Choroid plexus epithelial cell (primary cell): ENCODE measurements at regions not wholly inside any gene's neighbourhood (a gene's known extent, or its start where the extent isn't known, plus 50 kb on each side); places are given as distances from the start of the nearest gene placed in this dataset.

ENCODE experiments used
- DNase-seq: peaks from one replicate; pipeline ENCODE4 v3.0.0-alpha.2; 2010; ENCODE audit warnings: low read depth
- H3K4me3 ChIP-seq: 2 replicates; pipeline ENCODE4 v1.5.1; 2011; ENCODE audit warnings: low read depth, mild to moderate bottlenecking, control low read depth, low read length, moderate library complexity
- TF ChIP-seq, protein P1 (sequence below): conservative IDR thresholded peaks from 2 replicates; pipeline ENCODE4 v1.5.1; 2011; ENCODE audit warnings: low read depth, mild to moderate bottlenecking, control low read depth, inconsistent platforms, low read length, moderate library complexity

DNA sequence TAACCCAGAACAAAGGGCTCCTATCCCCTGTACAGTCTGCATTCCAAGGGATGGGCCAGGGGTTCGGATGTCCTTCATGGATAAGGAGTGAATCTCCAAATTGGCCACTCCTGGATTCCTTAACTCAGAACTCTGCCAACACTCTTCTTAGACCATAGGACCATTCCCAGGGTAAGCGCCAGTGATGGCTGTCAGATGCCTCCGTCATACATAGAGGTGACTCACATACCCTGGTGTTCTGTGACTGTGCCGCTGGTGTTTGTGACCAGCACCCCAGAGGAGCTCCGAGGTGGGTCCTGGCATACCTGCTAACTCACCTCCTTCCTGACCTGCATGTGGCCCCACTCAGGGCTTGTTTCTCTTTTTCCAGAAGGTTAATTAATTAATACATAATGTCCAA, 134.7 kb downstream of the KLF13 start:
- no peak for DNase-seq
- TF ChIP-seq, protein P1, sequence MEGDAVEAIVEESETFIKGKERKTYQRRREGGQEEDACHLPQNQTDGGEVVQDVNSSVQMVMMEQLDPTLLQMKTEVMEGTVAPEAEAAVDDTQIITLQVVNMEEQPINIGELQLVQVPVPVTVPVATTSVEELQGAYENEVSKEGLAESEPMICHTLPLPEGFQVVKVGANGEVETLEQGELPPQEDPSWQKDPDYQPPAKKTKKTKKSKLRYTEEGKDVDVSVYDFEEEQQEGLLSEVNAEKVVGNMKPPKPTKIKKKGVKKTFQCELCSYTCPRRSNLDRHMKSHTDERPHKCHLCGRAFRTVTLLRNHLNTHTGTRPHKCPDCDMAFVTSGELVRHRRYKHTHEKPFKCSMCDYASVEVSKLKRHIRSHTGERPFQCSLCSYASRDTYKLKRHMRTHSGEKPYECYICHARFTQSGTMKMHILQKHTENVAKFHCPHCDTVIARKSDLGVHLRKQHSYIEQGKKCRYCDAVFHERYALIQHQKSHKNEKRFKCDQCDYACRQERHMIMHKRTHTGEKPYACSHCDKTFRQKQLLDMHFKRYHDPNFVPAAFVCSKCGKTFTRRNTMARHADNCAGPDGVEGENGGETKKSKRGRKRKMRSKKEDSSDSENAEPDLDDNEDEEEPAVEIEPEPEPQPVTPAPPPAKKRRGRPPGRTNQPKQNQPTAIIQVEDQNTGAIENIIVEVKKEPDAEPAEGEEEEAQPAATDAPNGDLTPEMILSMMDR = no peak
- no peak overlapping the region for H3K4me3 ChIP-seq

DNA sequence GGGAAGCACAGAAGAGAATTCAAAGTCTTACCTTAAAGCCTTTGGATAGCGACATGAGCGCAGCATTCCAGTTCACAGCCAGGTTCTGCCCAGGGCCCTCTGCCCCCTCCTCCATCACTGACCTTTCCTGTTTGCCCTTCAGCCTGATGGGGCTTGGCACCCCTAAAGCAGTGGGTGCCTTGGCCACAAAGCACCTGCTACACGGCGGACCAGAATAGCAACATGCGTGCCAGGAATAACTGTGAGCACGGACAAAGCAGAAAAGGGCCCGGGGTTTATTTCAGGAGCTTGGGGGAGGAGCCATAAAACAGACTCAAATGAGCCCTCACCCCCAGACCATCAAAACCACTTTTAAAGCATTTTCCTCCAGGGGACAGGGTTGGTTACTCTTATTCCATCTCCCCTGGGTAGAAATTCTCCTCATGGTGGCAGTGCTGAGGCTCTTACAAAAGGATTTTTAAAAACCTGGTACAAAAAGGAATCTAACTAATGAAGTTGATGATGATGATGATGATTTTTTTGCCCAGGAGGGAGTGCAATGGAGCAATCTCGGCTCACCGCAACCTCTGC, 135.4 kb downstream of the KLF13 start:
- DNase-seq = peak; percentile 45
- no peak overlapping the region for H3K4me3 ChIP-seq
- TF ChIP-seq, protein P1 = peak; percentile 57

DNA sequence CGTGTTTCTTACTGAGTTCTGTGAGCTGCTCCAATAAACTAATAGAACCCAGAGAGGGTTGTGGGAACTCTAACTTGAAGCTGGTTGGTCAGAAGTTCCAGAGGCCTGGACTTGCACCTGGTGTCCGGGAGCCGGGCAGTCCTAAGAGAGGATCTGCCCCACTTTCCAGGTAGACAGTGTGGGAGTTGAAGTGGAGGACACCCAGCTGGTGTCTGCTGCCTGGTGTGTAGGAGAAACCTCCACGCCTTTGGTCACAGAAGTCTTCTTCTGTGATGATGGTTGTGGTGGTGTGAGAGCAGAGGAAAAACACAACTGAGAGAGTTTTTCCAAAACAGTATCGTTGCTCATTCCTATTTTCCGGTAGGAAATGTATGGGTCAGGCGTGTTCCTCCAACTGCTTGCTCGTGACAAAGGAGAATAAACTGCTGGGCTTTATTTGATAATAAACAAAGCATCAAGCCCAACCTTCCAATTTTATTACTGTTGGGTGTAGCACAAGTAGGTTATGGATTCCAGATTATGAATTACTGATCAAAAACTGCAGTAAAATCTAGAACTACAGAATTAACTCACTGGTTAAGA, 137.0 kb downstream of the KLF13 start:
- no peak overlapping the region for H3K4me3 ChIP-seq
- no peak for DNase-seq
- TF ChIP-seq, protein P1 = no peak

DNA sequence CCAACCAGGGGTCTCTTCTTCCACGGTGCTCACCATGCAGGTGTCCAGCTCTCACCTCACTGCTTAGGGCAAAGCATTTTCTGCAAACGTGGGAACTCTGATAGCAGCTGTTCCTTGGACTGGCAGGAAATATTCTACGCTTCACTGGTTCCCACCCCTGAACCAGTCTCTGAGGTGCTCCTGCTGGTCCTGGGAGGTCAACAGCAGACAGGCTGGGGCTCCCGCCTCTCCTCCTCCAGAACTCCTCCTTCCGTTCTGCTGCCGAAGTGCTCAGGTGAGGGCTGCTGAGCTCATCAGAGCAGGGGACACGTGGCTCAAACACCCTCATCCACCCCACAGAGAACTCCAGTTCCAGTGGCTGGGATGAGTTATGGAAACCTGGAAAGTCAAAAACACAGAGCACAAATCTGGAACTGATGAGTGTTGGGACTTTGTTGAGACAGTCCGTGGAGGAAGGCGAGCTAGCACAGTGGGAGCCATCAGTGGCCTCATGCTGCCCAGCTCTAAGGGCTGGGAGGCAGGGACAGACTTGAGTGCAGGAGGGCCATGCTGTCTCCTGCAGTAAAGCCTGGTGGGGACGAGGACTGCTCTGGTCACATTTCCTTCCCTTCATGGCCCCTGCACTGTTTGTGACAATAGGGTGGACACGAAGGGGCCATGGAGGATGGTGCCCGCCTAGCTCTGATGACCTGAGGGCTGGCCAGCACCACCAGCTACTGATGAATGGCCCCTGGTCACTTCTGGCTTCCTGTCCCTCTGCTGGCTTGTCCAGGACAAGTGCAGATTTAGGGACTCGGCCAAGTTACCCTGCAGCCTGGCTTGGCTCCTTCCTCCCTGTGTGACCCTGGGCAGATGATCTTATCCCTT, 137.8 kb downstream of the KLF13 start:
- no peak for DNase-seq
- TF ChIP-seq, protein P1 = no peak
- H3K4me3 ChIP-seq = no peak overlapping the region

DNA sequence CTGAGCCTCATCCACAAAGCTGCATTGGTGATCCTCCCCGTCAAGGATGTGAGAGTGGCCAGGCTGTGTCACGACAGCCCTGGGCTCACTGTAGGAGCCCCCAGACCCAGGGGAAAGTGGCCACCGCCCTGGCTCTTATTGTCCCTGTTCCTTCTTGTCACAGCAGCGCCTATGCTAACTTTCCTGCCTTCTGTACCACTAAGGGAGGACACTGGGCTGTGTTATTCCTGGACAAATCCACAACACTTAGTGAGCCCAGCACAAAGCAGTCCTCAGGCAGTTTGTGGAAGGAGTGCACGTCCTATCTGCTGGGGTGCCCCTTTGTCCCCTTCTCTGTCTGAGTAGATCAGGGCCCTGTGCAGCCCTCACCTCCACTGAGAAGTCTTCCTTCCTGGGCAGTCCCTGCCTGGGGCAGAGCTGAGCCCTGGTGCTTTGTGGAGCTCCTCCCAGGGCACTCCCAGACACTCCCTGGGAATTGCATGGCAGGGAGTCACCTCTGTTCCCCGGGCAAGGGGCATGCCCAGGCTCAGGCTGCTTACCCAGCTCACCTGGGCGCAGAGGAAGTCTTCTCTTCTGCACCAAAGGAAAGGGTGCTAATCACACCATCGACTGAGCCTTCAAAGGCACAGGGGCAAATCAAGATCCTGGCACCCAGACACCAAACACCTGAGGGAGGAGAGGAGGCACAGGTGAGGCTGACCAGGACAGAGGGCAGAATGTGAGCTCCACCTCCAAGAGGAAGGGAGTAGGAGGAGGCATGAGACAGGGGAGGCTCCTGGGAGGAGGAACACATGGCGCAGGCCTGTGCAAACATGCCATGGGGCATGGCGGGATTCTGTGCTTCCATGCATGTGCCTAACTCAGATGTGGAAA, 138.7 kb downstream of the KLF13 start:
- TF ChIP-seq, protein P1 = no peak
- no peak overlapping the region for H3K4me3 ChIP-seq
- DNase-seq = no peak

DNA sequence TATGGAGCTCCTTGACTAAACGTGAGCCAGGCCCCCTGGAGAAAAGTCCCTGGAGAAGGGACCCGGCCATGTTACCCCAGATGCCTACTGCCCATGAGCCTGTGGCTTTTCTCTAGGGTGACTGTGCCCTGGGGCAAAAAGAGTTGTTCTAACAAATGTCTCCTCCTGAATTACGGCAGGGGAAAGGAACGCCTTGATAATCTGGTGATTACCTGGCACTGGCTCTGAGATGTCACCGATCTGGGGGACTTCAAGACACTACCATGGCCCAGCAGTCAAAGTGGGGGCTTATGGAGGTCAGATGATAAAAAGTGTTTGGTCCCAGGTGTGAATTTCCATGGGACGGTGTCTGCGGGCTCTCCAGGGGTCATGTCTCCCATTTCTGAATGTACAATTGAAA, 140.7 kb downstream of the KLF13 start:
- no peak overlapping the region for H3K4me3 ChIP-seq
- no peak for DNase-seq
- TF ChIP-seq, protein P1 = no peak
